ENCODE measurements at regions not wholly inside any gene's neighbourhood (a gene's known extent, or its start where the extent isn't known, plus 50 kb on each side); places are given as distances from the start of the nearest gene placed in this dataset.

DNA sequence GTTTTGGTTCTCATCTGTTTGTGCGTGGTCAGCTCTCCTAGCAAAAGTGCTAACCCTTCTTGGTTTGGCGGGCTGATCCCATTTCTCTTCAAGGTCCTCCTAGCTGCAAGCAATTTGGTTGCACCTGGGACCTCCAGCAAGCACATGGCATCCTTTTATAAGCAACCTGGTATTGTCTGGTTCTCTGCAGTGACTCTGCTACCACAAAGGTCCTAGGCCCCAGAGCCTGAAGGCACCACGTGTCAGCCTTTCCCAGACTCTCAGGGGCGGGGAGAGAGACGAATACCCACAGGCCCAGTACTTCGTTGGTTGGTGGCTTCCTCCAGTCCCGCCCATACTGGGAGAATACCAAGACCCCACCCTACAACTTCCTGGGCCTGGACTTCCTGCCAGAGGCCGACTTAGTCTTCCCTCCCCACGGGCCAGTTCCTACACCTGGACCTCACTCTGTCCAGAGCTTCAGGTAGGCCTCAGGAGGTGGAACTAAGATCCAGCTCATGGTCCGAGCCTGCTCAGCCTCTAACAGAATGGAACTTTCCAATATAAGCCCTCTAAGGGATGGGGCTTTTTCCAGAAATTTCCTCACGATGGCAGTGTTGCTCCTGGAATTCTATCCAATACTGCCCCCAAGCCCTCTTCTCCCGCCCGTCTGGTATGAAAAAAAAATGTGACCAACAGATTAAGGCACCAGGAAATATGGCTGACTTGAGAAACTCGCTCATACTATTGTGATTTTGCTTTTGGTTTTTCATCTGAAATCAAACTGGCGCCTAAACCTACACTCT is 192.5 kb upstream of the STK26 start:
- no peak for TF ChIP-seq GATA2 (IDR thresholded peaks at IDR 0.05; ENCODE audit: low read depth, low read length)
- no peak for TF ChIP-seq GATA3 (IDR thresholded peaks at IDR 0.05; ENCODE audit: low read depth, low read length)
